ENCODE measurements at regions not wholly inside any gene's neighbourhood (a gene's known extent, or its start where the extent isn't known, plus 50 kb on each side); places are given as distances from the start of the nearest gene placed in this dataset.

GRCh38 chr9:79924836-79925235 lies 353.1 kb downstream of the TLE4 start:
- no peaks in the 10 kb centered on the region for H3K4me1 ChIP-seq (ENCODE audit: control insufficient read depth, insufficient read depth, low read length)
- ATAC-seq (no peak), DNase-seq (ENCODE audit: low read depth, low spot score) (no peak)
- no peaks in the 10 kb centered on the region for H3K27me3 ChIP-seq (ENCODE audit: control insufficient read depth, insufficient read depth, low read length)
- no peak for TF ChIP-seq POLR2AphosphoS5 (IDR thresholded peaks at IDR 0.05; ENCODE audit: low read depth, low read length)
- no peak overlapping the region for H3K4me3 ChIP-seq (ENCODE audit: low read depth in 2 of 2, low read length in 2 of 2)
- no TSS peak for BruUV-seq (replicated peaks)
- intact Hi-C loops (cut with micrococcal nuclease; ENCODE audit: unreplicated experiment), result no loop called here
- POLR2A ChIA-PET, result no interaction called here
- H3K9me3 ChIP-seq (ENCODE audit: control insufficient read depth, insufficient read depth, low read depth, low read length), result no peaks in the 10 kb centered on the region
- CTCF ChIA-PET, result no interaction called here
- H3K27ac ChIP-seq (ENCODE audit: low read length), result no peak overlapping the region
- in situ Hi-C loops (cut with HindIII; ENCODE audit: low pct_unique_long_range_greater_than_20kb, low sequenced_read_pairs), result no loop called here
- no peaks in the 10 kb centered on the region for H3K36me3 ChIP-seq (ENCODE audit: control insufficient read depth, insufficient read depth, low read length)

DNA sequence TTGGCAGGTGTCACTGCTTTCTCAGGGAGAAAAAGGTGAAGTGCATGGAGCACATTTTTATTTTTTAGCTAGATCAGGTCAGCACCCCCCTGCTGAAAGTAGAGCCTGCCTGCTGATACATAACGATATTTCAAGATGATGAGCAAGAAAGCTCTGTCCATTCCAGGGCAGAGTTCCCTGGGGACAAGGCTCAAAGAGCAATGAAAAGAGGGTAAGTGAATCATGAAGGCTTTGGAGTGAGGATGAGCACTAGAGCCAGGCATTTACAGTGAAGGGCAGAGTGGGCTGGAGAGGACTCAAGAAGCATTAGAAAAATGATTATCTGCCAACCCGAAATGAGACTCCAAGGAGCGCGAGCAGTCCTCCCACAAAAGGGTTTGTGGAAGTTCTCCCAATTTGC lies 345.7 kb downstream of the TLE4 start:
- TF ChIP-seq POLR2AphosphoS5 (IDR thresholded peaks at IDR 0.05; ENCODE audit: low read depth, low read length), result no peak
- no peak for TF ChIP-seq SIN3A (IDR thresholded peaks at IDR 0.05; ENCODE audit: borderline replicate concordance, insufficient read depth, low read depth, low read length)
- TF ChIP-seq, protein P1, sequence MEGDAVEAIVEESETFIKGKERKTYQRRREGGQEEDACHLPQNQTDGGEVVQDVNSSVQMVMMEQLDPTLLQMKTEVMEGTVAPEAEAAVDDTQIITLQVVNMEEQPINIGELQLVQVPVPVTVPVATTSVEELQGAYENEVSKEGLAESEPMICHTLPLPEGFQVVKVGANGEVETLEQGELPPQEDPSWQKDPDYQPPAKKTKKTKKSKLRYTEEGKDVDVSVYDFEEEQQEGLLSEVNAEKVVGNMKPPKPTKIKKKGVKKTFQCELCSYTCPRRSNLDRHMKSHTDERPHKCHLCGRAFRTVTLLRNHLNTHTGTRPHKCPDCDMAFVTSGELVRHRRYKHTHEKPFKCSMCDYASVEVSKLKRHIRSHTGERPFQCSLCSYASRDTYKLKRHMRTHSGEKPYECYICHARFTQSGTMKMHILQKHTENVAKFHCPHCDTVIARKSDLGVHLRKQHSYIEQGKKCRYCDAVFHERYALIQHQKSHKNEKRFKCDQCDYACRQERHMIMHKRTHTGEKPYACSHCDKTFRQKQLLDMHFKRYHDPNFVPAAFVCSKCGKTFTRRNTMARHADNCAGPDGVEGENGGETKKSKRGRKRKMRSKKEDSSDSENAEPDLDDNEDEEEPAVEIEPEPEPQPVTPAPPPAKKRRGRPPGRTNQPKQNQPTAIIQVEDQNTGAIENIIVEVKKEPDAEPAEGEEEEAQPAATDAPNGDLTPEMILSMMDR (IDR thresholded peaks at IDR 0.05), result no peak
- TF ChIP-seq REST (IDR thresholded peaks at IDR 0.05; ENCODE audit: insufficient read depth in 1 of 2, low read depth in 2 of 2, low read length in 1 of 2), result no peak
- TF ChIP-seq TCF7L2 (IDR thresholded peaks at IDR 0.05; ENCODE audit: low read depth, low read length), result no peak
- no TSS peak for BruUV-seq (replicated peaks)
- intact Hi-C loops (cut with micrococcal nuclease; ENCODE audit: unreplicated experiment) (no loop called here), in situ Hi-C loops (cut with HindIII; ENCODE audit: low pct_unique_long_range_greater_than_20kb, low sequenced_read_pairs) (no loop called here)
- POLR2A ChIA-PET, result no interaction called here
- H3K27me3 ChIP-seq (ENCODE audit: control insufficient read depth, insufficient read depth, low read length), result no peaks in the 10 kb centered on the region
- DNase-seq (ENCODE audit: low read depth, low spot score) (no peak), ATAC-seq (no peak)
- CTCF ChIA-PET, result no interaction called here
- no peak overlapping the region for H3K4me3 ChIP-seq (ENCODE audit: low read depth in 2 of 2, low read length in 2 of 2)
- no peaks in the 10 kb centered on the region for H3K36me3 ChIP-seq (ENCODE audit: control insufficient read depth, insufficient read depth, low read length)
- H3K27ac ChIP-seq (ENCODE audit: low read length), result no peak overlapping the region
- H3K4me1 ChIP-seq (ENCODE audit: control insufficient read depth, insufficient read depth, low read length), result no peaks in the 10 kb centered on the region
- no peaks in the 10 kb centered on the region for H3K9me3 ChIP-seq (ENCODE audit: control insufficient read depth, insufficient read depth, low read depth, low read length)

DNA sequence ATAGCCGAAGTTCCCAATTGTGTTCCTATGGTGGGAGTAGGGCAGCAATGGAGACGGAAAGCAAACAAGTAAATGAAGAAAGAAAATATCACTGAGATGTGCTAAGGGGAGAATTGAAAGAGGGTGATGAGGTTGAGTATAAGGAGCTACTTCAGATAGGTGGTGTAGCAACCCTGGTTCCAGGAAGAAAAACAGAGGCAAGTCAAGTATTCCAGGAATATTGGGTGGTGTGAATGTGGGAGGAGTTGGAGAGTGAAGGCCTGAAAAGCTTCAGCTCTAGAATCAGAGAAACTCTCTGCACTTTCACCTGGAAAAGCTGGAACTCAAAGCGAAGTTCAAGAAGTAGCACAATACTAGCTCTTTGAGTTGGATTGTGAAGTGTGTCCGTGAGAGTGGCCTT lies 342.1 kb downstream of the TLE4 start:
- CTCF ChIA-PET, result no interaction called here
- Histone ChIP-seq H3K4me3 (ENCODE audit: low read depth in 2 of 2, low read length in 2 of 2) (no peak overlapping the region), H3K27me3 (ENCODE audit: control insufficient read depth, insufficient read depth, low read length) (no peaks in the 10 kb centered on the region), H3K27ac (ENCODE audit: low read length) (no peak overlapping the region), H3K36me3 (ENCODE audit: control insufficient read depth, insufficient read depth, low read length) (no peaks in the 10 kb centered on the region), H3K4me1 (ENCODE audit: control insufficient read depth, insufficient read depth, low read length) (no peaks in the 10 kb centered on the region), H3K9me3 (ENCODE audit: control insufficient read depth, insufficient read depth, low read depth, low read length) (no peaks in the 10 kb centered on the region)
- no peak for TF ChIP-seq POLR2AphosphoS5 (IDR thresholded peaks at IDR 0.05; ENCODE audit: low read depth, low read length)
- TF ChIP-seq, protein P1 (IDR thresholded peaks at IDR 0.05), result no peak
- no peak for TF ChIP-seq TCF7L2 (IDR thresholded peaks at IDR 0.05; ENCODE audit: low read depth, low read length)
- TF ChIP-seq REST (IDR thresholded peaks at IDR 0.05; ENCODE audit: insufficient read depth in 1 of 2, low read depth in 2 of 2, low read length in 1 of 2), result no peak
- no peak for TF ChIP-seq SIN3A (IDR thresholded peaks at IDR 0.05; ENCODE audit: borderline replicate concordance, insufficient read depth, low read depth, low read length)
- ATAC-seq, result no peak
- no TSS peak for BruUV-seq (replicated peaks)
- POLR2A ChIA-PET, result no interaction called here
- no peak for DNase-seq (ENCODE audit: low read depth, low spot score)
- intact Hi-C loops (cut with micrococcal nuclease; ENCODE audit: unreplicated experiment) (no loop called here), in situ Hi-C loops (cut with HindIII; ENCODE audit: low pct_unique_long_range_greater_than_20kb, low sequenced_read_pairs) (no loop called here)

Measured in Panc1 (cell line).